ENCODE measurements at regions not wholly inside any gene's neighbourhood (a gene's known extent, or its start where the extent isn't known, plus 50 kb on each side); places are given as distances from the start of the nearest gene placed in this dataset.
A peak's percentile ranks its signal among the peaks of the same experiment; 100 is the strongest.
"Not testable (repeated sequence)": the region's sequence is repeated elsewhere in the genome, so short reads cannot be mapped to it uniquely, and the experiment has no call there.

- no peak for DNase-seq
Observed at GRCh38 chr20:40019510-40019909, 669.5 kb downstream of the MAFB start.

GRCh38 chr20:40017765-40018164 is 671.3 kb downstream of the MAFB start:
- no peak for DNase-seq

DNA sequence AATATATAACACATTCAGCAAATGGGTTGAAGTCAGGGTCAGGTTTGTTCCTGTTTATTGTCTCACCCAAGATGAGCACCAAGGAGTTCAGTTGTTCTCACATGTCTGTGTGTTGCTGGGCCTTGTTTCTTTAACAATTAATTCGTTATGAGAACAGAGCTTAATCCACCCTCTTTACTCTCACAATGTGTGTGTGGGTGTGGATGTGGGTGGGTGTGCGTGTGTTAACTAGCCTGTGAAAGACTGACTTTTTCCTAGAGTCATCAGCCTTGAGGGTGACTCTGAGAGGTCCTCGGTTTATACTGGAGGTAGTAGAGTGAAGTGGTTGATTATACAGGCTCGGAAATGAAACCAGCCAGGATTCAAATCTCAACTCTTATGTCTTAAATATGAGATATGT is 672.1 kb downstream of the MAFB start:
- DNase-seq = no peak

GRCh38 chr20:40016392-40016791 is 672.6 kb downstream of the MAFB start:
- DNase-seq = peak; percentile 22

- not testable (repeated sequence) for DNase-seq
Observed at GRCh38 chr20:40012026-40012425, 677.0 kb downstream of the MAFB start.

DNA sequence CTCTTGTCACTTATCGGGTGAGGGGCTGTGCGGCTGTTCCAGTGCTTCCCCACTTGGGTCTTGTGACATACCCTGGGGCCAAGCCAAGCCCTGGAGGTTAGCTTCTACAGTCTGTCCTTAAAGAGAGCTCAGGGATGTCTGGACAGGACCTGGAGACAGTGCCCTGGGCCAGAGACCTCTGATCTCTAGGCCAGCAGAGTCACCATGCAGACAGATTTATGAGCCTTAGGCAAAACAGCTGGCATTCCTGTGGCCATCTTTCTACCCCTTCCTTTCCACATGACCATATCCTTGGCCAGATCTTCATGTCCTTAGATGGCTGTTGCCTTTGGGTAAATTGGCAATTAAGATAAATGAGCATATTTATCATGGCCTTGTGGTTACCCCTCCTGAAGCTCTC is 678.6 kb downstream of the MAFB start:
- DNase-seq = no peak

DNA sequence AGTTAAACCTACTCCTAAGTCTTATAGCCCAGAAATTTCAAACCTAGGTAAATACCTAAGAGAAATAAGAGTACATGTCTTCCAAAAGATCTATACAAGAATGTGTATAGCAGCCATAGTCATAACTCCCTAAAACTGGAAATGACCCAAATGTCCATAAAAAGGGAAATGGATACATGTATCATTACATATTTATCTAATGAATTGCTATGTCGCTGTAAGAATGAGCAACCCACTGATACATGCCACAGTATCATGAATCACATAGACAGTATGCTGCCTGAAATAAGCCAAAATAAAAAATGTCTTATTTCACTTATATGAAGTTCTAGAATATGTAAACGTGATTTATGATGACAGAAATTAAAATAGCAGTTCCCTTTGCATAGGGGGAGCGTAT is 679.5 kb downstream of the MAFB start:
- no peak for DNase-seq

- no peak for DNase-seq
Observed at GRCh38 chr20:40008177-40008576, 680.9 kb downstream of the MAFB start.

DNA sequence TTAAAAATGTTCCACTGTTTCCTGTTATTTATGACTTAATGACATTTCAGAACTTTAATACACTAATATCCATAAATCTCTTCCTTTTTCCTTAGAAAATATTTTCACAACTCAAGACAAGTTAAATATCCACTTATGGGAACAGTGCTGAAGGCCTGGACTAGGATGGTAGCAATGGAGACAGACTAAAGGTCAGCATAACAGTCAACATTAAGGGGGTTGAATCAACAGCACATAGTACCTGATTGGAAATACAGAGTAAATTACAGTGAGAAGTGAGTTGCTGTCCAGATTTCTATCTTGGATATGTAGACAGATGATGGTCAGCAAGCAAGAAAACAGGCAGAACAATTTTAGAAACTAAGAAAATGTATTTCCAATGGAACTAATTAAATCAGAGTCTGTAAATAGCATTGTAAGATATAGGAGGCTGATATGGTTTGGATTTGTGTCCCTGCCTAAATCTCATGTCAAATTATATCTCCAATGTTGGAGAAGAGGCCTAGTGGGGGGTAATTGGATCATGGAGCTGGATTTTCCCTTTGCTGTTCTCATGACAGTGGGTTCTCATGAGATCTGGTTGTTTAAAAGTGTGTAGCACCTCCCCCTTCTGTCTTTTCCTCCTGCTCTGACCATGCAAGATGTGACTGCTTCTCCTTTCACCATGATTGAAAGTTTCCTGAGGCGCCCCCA is 682.7 kb downstream of the MAFB start:
- no peak for DNase-seq

- DNase-seq = not testable (repeated sequence)
Observed at GRCh38 chr20:40004092-40004491, 684.9 kb downstream of the MAFB start.

GRCh38 chr20:39993742-39994141 is 695.3 kb downstream of the MAFB start:
- no peak for DNase-seq

DNA sequence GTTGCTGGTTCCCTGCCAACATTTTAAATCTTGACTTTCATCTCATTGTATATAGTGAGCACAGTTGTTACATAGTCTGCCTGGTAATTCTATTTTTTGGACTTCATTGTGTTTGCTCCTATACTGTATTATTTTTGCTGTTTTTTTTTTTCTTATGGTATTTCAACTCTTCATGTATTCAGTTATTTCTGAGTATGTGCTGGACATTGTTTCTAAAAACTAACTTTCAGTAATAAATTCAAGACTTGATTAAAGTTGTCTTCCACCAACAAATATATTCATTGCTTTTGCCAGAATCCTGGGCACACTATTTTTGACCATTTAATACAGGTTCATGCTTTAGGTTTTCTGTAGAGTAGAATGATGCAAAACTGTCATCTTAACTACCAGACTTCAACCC is 698.3 kb downstream of the MAFB start:
- no peak for DNase-seq

DNA sequence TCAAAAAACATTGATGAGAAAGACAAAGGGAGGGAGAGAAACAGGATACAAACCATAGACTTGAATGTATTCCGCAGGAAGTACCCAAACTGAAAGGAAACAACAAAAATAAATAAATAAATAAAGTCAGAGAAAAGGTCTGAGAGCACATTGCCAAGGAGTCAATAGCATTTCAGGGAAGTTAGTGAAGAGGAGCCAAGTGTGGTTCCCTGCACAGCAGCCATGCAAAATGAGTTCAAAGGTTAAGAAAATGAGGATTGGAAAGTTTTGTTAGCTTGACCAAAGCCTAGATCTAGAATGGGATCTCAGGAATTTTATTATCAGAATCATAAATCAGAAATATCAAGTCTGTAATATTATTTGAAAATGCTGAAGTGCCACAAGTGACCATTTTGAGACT is 700.0 kb downstream of the MAFB start:
- DNase-seq = no peak

- DNase-seq = no peak
Observed at GRCh38 chr20:39986173-39986904, 702.7 kb downstream of the MAFB start.

- no peak for DNase-seq
Observed at GRCh38 chr20:39985271-39985827, 703.7 kb downstream of the MAFB start.

GRCh38 chr20:39983655-39984054 is 705.4 kb downstream of the MAFB start:
- no peak for DNase-seq

DNA sequence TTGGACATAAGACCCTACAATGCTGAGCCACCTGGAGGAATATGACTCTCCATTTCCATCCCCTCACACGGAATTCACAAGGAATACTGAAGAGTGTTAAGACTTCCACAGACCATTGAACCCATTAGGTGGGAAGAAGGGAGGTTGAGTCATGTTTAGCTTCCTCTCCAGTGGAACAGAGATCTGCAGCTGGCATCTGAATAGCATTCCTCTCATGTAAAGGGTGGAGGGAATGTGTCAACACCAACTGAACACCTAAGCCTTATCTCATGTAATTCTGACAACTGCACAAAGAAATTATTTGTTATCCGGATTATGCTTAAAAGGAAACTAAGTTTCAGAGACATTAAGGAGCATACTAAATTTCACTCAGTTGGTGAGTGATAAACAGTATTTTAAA is 705.9 kb downstream of the MAFB start:
- DNase-seq = no peak

DNA sequence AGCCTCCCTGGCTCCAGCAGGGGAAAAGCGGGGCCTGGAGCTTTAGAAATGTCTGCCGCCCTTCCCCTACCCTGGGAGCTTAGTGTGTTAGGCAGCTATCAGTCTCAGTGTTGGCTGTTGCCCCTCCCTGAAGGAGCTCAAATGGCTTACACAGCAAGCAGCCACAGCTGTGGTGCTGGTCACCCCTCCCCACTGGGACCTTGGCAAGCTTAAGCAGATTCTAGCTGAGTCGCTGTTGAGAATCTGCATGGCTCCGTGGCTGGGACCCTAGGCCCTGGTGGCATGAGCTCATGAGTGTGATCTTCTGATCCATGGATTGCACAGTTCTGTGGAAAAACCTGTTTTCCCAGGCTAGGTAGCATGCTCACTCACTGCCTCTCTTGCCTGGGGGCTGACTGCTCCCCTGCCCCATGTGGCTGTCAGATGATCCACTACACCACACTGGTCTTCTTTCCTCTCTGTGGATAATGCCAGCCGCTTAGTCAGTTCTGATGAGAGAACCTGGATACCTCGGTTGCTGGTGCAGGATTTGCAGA is 714.0 kb downstream of the MAFB start:
- no peak for DNase-seq

DNA sequence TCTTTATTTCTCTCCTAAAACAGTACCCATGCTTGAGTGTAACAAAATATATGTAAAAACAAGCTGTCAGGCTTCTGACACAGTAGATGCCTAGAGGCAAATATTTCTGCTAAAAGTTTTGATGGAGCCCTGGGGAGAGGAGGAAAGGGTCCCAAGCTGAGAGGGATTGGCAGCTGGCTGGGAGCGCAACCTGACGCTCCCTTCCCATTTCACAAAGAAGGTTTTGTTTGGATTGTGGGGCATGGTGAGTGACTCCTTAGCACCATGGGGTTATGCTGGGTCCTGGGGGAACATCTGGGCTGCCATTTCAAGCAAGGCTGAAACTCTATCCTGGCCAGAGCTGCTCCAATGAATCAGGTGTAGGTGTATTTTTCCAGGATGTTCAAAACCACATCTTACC is 720.5 kb downstream of the MAFB start:
- DNase-seq = no peak

DNA sequence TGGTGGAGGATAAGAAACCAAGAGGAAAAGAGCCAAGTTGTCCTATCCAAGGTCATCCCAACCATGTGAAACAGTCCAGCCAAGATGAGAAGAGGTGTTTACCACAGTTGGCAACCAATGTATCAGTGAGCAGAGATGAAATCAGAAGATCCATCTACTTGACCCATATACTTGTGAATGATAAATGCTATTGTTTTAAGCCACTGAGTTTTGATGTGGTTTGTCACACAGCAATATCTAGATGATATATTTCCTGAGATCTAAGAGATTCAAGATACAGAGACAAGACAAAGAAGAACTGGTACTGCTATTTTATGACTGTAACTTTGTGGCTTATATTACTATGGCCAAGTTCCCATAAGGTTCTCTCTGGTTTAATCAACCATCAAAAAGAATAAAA is 721.2 kb downstream of the MAFB start:
- DNase-seq = no peak

DNA sequence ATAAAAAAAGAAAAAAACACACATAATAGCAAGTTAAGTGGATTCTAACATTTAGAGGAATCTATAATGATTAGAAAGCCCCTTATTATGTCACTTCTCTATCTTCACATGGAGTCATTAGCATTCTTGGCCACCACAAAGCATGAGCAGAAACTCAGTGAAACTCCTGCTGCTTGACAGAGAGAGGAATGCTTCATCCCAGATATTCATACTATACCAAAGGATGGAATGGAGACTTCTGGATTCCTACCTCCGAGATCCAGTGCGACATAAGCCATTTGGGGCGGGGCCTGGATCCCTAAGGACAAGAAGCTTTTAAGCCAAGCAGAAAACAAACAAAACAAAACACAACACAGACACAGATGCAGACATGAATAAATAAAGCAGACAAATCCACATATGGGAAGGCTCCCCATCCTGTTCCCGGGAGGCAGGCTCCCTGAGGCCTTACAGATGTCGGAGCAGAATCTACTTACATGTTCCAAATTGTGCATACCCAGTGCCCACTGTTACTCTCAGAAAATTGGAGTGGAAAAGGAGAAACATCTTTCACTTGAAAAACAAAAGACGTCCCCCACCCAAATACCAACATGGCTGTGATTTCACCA is 727.3 kb downstream of the MAFB start:
- no peak for DNase-seq

DNA sequence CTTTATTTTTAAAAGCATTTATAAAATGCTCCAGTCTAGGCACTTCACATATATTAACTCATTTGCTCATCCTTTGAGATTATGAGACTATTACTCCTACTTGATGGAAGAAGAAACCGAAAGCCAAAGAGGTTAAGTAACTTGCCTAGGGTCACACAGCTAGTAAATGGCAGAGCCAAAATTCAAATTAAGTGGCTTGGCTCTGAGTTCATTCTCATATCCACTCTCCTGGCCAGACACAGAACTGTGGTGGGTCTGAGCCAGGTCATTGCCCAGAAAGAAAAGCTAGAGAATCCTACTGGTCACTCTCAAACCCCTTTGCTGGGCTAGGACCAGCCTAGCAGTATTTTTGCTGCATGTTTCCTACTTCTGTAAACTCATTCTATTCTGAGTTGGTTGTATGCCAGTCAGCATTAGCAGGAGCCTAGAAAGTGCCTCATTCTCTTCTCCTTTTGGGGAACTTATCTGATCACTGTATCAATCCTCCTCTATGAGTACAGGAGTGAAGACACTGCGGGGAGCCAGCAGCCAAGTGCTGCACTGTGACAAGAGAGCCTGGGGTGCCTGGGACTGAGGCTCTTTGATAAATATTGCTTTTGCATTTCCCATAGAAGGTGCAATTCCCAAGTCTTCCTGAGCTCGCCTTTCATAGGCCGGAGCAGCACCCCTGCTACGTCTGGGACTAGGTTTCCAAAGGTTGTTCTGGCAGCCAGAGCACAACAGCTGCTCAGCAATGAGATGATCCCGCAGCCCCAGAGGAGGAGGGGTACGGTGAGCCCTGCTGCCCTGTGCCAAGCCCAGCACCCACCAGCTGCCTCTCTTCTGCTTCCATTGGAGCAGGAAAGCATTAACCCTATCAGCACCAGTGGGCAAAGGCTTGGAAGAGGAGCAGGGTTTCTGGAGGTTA is 728.3 kb downstream of the MAFB start:
- DNase-seq = no peak

DNA sequence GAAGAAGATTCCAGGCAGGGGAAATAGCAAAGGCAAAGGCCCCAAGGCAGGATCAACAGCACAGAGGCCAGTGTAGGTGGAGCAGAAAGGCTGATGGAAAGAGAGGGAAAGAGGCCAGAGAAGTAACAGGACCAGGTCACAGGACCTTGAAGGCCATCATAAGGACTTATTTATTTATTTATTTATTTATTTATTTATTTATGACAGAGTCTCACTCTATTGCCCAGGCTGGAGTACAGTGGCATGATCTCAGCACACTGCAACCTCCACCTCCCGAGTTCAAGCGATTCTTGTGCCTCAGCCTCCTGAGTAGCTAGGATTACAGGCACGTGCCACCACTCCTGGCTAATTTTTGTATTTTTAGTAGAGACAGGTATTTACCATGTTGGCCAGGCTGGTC is 731.1 kb downstream of the MAFB start:
- DNase-seq = not testable (repeated sequence)

All from MV-4-11 (cell line).